LHCN-M2 (cell line): ENCODE measurements at regions not wholly inside any gene's neighbourhood (a gene's known extent, or its start where the extent isn't known, plus 50 kb on each side); places are given as distances from the start of the nearest gene placed in this dataset.

Experiments
- DNase-seq: peaks from one replicate; pipeline ENCODE4 v3.0.0-alpha.2; 2012; ENCODE audit warnings: low read depth

DNA sequence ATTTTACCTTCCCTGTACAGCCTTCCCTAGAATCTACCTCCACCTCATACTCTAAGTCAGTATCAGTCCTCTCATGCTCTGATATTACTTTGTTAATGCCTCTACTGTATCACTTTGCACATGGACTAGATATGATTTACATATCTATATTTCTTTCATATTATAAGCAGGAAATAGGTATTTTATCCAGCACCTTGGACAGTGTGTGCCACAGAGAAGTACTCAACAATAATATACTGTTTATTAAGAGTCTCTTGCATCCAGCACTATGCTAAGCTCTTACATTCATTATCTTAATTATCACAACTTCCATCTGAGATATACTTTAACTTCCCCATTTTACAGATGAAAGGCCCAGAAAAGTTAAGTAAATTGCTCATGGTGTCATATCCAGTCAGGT, 247.9 kb upstream of the DAB1 start:
- no peak for DNase-seq

DNA sequence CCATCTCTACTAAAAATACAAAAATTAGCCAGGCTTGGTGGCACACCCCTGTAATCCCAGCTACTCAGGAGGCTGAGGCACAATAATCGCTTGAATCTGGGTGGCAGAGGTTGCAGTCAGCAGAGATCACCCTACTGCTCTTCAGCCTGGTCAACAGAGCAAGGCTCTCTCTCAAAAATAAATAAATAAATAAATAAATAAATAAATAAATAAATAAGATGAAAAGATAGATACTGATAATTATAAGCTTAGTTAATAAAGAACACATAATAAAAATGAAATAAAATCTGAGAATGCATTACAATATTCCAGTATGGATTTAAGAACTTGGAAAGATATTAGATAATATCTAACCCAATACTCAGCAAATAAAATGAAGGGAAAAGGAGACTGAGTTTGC, 235.9 kb upstream of the DAB1 start:
- no peak for DNase-seq

DNA sequence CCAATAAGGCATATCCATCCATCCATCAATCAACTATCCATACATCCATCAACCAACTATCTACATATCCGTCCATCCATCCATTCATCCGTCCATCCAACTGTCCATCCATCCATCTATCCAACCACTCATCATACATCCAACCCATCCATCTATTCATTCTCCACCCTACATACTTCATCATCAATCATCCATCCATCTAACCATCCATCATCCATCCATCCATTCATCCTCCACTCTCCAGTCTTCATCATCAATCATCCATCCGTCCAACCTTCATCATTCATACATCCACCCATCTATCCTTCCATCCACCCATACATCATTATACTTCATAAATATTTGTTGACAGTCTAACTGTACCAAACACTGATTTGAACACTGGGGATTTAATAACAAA, 231.3 kb upstream of the DAB1 start:
- DNase-seq: no peak

DNA sequence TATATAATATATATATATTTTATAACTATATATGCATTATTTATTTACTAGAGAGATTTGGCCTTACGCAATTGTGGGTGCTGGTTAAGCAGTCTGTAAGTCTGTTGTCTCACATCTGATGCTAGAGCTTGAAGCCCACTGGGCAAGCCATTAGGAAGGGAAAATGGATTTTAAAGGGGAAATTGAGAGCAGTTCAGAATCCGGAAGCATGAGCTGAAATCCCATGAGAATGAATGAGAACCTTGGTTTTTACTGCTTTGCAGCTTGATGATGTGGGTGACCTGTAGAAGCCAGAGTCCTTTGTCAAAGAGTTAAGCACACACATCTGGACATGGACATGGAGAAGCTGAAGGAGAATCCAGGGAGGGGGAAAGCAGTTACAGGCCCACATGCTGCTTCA, 220.8 kb upstream of the DAB1 start:
- DNase-seq: no peak

DNA sequence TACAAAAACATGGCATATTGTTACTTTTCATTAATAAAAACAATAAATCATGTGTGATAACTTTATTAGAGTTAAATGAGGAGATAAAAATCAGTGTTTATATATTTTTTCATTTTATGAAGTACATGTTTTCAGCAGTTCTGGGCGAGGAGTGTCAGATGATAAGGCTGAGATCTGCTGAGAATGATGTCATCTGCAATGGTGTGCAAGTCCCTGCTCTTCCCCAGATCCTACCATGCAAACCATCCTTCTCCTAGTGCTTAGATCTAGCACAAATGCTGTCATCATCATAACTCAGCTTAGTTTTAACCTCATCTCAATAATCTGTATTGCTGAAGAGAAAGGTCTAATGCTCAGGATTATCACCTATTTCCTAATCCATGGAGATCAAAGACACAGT, 214.4 kb upstream of the DAB1 start:
- DNase-seq: no peak

DNA sequence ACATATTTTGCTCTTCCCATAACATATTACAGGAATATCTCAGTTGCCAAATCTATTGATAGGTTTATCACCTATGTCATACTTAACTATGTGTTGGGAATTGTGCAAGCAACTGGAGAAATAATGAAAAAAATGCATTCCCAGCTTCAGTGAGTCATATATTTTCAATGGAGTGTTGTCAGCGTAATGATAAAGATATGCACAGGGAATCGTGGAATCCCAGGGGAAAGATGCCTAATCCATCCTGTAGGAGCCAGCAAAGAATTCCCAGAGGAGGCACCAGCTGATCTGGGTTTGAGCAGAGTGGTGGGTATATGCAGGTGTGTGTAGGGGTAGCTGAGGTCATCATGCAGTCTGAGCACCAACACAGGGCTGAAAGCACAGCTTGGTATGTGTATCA, 213.3 kb upstream of the DAB1 start:
- DNase-seq: no peak

DNA sequence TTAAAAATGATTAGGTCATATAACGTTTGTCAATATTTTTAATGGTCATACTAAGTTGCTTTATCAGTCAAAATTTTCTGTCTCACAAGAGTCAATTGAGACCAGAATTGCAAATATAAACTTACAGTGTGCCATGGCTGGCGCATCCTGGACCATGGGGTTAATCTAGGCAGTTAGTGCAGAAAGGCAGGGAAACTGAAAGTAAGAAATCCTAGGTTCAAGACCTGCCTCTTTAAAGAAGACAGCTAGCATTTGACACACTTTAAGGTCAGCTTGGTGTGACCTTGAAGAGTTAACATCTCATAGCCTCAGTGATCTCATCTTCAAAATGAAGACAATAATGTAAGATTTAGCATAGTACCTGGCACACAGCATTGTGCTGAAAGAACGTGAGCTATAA, 210.0 kb upstream of the DAB1 start:
- no peak for DNase-seq

DNA sequence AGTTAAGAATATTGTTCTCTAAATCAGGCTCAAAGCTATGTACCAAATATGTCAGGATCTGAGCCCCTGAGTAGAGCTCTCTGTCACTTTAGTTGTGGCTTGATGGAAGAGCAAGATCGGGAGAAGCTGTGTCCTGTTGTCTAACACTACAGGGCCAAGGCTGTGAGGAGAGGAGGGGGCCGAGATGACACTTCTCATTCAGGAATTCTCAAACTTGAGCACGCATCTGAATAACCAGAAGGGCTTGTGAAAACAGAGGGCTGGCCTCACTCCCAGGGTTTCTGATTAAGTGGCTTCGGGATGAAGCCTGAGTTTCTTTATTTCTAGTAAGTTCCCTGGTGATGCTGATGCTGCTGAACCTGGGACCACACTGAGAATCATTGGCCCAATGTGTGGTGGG, 209.2 kb upstream of the DAB1 start:
- no peak for DNase-seq

DNA sequence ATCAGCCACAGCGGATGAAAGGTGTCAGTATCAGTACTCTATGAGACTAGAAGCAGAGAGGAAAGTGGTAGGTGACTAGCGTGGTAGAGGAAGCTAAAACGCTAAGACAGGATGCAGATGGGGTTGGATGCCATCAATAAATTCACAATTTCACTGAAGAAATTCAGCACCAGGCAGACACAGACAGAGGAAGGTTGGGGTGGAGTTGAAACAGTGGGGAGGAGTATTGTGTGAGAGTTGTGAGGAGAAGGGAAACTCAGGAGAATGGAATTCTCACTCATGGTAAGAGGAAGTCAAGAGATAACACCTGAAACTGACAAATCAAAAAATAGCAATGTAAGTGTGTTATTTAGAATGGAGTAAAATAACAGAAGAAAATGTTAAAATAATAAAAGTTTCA, 208.5 kb upstream of the DAB1 start:
- DNase-seq: no peak

DNA sequence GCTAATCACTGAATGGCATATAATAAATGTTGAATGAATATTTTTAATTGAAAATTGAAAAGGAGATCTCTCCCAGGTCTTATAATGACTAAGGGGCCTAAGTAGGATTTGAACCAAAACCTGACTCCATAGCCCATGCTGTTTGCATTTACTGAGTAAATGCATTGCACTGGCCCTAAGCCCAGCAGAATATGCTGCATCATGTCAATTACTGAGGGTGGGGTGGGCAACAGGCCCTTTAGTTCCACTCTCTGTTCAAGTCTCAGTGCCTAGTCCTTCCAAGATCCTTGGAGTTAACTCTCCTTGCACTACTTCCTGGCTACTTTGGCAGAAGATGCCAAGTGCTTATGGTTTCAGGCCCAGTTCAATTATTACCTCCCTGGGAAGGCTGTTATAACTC, 203.8 kb upstream of the DAB1 start:
- no peak for DNase-seq

DNA sequence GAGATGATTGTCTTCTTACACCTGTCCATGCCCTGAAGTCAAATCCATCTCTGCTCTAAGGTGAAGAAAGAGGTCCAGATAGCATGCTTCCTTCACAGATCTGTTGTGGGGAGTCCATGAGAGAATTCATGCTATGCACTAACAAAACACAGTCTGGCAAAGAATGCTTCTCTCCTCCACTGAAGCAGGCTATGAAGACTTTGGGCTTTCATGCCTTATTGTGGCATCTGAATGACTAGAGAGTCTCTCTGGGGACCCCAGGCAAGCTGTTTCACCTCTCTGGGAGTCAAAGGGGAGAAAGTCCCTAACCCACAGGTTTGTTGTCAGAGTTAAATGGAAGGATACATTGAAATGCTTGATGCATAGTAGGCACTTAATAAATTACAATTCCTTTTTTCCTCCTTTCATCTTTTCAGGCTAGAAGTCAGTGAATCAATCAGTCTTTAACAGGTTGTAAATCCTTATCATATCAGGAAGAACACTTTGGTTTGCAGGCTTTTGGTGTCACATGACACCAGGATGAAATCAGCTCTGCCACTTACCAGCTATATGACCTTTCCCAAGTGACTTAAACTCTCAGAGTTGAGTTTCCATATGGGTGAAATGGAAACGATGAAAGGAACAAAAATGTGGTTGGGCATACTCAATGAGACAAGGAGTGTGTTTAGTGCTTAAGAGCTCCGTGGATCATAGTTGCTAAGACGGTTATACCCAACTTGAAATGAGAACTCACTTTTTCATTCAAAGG, 200.1 kb upstream of the DAB1 start:
- no peak for DNase-seq

DNA sequence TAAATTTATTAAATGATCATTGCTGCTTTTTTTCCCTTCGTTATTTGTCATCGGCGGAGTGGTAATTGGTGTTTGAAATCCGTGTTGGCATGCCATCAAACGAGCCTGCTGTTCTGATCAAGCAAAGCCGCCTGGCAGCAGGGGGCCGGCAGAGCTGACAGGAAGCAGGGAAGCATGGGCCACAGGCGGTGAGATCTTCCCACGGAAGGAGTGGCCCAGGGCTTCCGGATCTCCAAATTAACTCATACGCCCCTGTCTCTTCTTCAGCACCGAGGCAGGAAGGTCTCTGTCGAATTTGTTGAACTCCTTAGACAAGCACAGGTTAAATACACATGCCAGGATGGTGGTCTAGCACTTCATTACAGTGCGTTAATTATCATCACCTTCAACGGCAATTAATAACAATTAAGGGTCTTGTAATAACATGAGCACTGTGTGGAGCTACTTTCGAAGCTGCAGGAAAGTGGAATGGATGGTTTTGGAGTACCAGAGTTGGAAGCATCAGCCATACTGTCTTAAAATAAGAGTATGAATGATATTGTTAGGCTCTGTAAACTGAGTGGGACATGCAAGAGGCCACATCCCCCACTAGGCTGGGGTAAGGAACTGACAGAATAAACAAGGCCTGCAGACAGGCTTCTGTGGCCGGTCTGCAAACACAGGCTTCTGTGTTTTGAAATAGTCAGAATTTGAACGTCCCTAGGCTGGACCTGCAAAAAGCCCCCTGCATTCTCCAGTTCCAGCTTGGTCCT, 199.4 kb upstream of the DAB1 start:
- DNase-seq: no peak

DNA sequence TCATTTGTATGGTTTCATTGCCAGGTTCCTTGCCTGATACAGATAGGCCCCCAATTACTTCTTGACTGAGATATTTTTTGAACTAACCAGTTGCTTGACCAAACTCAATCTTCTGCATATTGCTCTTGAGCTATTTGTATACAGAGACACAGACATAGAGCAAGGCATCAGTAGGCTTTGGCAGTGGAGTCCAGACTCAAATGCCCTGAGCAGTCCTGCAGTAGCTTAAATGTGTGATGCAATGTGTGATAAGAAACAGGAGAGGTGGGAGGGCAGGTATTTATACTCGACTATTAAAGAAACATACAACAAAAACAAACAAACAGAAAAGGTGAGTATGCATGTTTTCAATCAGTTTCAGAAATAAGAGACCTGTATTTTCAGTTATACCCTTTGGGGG, 197.9 kb upstream of the DAB1 start:
- no peak for DNase-seq

DNA sequence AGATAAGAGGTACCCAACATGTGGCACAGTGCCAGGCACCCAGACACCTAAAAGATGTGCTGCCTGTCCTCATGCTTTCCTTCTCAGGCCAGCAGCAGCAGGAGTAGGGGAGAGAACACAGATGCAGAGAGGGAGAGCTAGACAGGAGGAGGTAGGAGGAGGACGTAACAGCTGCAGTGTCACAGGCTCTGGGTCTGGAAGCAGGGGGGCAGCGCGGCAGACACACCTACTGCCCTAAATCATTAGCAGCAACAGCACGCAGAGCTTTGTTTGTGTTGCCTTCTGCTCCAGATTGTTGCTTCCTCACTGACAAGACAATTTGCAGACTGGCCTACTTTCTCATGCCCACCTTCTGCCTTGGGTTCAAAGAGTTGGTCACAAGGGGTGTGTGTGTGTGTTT, 196.7 kb upstream of the DAB1 start:
- no peak for DNase-seq

DNA sequence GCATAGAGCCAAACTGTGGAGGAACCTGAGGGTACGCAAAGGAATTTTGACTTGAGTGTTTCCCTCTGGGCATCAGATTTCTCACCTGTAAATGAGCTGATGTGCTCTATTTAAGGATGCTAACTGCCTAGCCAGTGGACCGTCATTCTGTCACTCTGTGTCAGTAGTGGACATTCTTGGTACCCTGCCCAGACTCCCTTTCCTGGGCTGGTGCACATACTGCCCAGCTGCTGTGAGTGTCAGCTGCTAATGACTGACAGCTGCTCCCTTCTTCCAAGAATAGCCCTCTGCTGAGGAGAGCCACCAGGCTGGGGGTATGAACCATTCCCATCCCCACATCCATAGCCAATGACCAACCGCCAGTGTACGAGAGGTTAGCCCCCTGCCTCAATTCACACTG, 193.1 kb upstream of the DAB1 start:
- no peak for DNase-seq

DNA sequence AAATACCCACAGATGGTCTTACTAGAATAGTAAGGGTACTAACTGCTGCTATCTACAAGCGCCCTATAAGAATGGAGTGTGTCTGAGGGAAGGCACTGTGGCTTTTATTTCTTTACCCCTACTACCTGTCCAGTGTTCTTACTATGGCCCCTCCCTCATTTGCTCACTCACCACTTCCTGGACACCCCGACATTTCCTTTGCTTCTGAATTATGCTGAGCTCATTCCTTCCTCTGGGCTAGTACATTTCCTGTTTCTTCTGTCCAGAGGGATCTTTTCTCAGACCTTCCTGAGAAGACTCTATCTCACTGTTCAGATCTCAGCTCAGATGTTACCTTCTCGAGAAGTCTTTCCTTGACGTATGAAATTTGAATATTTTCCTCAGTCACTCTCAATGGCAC, 192.1 kb upstream of the DAB1 start:
- DNase-seq: no peak

DNA sequence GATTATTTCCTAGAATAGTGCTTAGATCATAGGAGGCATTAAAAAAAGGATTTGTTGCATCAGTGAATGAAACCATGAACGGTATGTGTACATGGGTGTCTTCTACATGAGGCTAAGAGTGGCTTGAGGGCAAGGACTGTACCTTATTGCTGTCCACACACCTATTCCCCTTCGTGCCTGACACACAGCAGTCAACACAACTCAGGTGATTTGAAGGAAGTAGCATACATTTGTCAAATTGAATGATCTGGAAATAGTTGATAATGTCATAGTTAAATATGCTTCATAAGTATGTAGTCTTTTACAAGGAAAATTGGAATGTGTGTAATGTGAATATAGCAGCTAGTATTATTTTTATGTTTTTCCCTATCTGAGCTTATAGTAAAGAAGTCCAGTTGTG, 189.0 kb upstream of the DAB1 start:
- DNase-seq: no peak

DNA sequence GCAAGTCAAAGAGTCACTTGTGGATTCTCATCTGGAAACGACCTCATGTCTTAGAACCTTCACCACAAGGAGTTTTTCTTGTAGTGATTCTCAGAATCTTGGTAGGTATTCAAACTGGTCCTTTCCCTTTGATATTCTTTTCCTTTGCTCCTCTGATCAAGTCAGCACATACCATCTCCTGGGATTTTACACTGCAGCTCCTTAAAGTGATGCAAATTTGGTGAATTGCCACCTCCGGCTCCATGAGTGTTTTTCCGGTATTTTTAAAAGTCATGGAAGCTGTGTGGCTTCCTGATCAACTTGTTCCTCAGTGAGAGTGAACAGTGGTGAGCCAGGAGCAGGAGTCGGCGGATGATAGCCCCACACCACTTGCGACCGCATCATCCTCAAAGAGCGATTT, 182.1 kb upstream of the DAB1 start:
- DNase-seq: no peak

DNA sequence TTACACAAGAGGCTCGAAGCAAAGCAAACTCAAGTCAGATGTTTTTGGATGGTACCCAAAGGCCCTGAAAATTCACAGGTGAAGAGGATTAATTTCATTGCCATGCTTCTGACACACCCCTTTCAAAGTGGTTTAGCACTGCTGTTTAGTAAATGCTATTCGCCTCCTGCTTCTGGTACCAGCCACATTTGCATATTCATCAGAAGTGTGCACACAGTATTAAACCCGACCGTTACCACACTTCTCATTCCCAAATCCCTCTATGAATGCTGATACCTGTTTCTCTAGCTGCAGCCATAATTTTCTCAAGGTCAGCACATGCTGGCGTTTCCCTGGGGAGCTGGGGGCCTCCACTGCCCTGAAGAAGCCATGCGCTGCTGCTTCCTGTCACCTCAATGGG, 179.8 kb upstream of the DAB1 start:
- DNase-seq: no peak

DNA sequence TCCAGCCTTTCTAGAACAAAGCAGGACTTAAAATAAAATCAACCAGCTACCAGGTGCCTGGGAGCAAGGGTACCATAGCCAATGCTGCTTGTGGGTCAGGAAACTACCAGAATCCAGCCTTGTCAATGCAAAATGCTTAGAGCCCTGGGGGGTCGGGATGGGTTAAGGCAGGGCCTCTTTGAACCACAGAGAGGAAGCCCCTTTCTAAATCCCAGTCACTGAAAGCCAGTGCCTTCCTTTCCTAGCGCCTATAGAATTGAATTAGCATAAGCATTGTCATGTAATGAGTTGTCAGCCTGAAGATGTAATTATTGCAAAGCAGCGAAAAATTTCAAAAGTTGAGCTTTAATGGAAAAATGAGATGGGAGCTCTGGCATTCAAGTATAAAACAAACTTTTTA, 176.6 kb upstream of the DAB1 start:
- DNase-seq: no peak

DNA sequence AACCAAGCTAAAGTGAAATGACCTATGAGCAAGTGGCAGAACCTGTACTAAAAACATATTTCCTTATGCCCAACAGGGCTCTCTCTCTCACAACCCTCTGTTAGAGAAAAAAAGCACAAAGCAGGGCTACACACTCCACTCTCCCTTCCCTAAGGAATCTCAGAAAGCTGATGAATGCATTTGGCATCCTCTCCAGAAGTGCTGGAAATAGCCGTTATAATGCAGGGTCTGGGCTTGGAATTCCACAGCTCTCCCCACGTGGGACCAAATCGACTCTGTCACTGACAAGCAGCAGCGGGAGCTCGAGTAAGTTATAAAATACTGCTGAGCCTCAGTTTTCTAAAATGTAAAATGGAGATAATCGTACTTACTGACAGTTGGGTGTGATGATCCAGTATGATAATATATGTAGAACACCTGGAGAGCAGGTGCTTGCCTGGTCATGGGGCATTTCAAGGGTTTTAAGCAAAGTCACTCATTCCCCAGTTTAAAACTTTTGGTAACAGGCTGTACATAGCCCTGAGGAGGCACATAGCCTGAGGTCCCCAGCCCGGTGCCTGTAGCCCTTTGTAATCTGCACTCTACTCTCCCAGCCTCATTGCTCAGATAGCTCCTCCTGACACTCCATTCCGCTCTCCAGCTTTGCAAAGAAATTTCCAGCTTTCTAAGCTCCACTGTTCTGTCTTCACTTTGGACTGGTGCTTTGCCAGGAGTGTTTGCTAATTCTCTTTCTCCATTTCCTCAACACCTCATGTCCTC, 175.6 kb upstream of the DAB1 start:
- DNase-seq: no peak

DNA sequence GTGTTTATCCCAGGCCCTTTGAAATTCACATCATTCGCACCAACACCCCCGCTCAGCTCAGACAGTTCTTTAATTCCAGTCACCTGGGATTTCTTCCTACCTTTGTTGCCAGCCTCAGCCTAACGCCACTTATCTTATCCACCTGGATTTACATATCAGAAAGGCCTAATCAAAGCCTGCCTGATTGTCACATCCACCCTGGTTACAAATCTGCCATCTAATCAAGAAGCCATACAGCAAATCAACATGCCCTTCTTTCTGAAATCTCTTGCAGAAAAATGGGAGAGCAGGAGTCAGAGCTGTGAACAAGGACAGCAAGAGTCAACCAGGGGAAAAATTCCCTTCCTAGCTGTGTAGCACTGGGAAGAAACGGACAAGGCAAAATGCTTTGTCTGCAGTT, 173.2 kb upstream of the DAB1 start:
- DNase-seq: no peak

DNA sequence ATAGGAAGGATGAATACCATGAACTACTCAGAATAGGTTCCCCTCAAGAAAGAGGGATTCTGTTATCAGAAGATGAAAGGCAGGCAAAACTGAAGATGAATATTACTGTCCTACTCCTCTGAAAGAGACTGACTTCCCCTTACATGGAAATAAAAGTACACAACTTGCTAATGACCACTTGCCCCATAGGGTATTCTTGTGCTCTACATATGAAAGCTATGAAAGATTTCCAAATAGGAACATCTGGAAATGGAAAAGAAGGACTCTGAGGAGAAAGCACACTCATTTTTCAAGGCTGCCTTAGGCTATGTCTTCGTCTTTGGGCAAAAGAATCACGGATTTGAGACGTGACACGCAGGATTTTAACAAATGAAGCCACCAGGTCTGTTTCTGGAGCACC, 170.1 kb upstream of the DAB1 start:
- no peak for DNase-seq
